Hematopoietic multipotent progenitor cell treated with erythropoietin and hydrocortisone succinate and interleukin-3 and kit ligand, for 8 days (in vitro differentiated cells): ENCODE measurements at regions not wholly inside any gene's neighbourhood (a gene's known extent, or its start where the extent isn't known, plus 50 kb on each side); places are given as distances from the start of the nearest gene placed in this dataset.
"Not testable (repeated sequence)": the region's sequence is repeated elsewhere in the genome, so short reads cannot be mapped to it uniquely, and the experiment has no call there.

Experiments used
- DNase-seq: peaks from one replicate; pipeline ENCODE4 v3.0.0-alpha.2; 2015

- DNase-seq, result no peak
Observed at GRCh38 chr3:162936706-162937105, 1440.1 kb downstream of the OTOL1 start.

- no peak for DNase-seq
Observed at GRCh38 chr3:162938083-162938482, 1441.5 kb downstream of the OTOL1 start.

DNA sequence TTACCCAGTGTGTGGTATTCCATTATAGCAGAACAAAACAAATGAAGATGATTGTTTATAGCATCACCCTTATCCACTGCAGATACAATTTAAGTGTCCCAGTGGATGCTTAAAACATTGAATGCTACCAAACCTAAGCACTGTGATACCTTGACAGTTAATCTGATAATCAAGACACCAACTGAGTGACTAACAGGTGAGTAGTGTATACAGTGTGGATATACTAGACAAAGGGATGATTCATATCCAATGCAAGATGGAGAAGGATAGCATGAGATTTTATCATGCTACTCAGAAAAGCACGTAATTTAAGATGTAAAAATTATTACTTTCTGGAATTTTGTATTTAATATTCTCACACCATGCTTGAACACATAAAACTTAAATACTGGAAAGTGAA is 1449.0 kb downstream of the OTOL1 start:
- DNase-seq, result no peak

DNA sequence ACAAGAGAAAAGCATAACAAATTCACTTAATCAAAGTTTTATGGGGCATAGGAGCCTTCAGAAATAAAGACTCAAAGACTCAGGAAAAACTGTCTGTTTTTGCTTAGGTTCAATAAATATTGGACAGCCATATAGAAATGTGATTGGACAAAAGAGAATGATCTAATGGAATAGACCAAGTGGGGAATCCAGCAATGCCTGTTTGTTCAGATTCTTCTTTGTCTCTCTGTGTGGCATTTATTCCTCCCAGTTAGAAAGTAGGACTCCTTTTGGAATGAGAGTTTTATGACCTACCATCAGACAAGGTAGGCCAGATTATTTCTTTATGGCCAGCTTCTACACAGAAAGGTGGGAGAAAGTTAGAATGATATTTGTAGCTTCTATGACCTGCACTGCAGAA is 1460.1 kb downstream of the OTOL1 start:
- no peak for DNase-seq

GRCh38 chr3:162960269-162960668 is 1463.7 kb downstream of the OTOL1 start:
- no peak for DNase-seq

GRCh38 chr3:162970292-162970691 is 1473.7 kb downstream of the OTOL1 start:
- DNase-seq, result no peak

- no peak for DNase-seq
Observed at GRCh38 chr3:162971715-162972114, 1475.1 kb downstream of the OTOL1 start.

GRCh38 chr3:162973428-162973917 is 1476.9 kb downstream of the OTOL1 start:
- no peak for DNase-seq

GRCh38 chr3:162978136-162978535 is 1481.5 kb downstream of the OTOL1 start:
- DNase-seq, result no peak

DNA sequence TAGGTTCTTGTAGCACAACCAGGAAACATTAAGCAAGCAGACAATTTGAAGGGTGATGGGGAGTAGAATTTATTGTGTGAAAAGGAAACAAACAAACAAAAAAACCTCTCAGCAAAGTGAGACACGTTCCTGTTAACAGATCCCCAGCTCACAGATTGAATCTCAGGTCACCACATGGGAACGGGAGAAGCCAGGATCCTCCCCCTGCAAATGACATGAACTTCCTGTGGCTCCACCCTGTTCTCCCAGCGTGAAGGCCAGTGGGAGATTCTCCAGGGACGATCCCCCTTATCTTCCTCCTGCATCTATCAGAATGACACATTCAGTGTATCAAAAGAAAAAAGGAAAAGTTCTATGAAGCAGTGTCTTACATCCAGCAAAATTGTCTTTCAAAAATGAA is 1488.1 kb downstream of the OTOL1 start:
- DNase-seq, result no peak

DNA sequence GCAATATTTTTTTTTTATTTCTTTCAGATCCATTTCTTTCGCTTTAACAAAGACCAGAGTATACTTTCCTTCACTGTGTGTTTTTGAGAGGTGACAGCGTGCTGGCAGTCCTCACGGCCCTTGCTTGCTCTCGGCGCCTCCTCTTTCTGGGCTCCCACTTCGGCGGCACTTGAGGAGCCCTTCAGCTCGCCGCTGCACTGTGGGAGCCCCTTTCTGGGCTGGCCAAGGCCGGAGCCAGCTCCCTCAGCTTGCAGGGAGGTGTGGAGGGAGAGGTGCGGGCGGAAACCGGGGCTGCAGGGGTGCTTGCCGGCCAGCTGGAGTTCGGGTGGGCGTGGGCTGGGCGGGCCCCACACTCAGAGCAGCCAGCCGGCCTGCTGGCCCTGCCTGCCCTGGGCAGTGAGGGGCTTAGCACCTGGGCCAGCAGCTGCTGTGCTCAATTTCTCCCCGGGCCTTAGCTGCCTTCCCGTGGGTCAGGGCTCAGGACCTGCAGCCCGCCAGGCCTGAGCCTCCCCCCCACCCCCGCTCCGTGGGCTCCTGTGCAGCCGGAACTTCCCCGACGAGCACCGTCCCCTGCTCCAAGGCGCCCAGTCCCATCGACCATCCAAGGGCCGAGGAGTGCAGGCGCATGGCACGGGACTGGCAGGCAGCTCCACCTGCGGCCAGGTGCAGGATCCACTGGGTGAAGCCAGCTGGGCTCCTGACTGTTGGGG is 1490.6 kb downstream of the OTOL1 start:
- not testable (repeated sequence) for DNase-seq

- no peak for DNase-seq
Observed at GRCh38 chr3:162992741-162993140, 1496.1 kb downstream of the OTOL1 start.

GRCh38 chr3:162994165-162994564 is 1497.6 kb downstream of the OTOL1 start:
- DNase-seq, result no peak

- DNase-seq, result no peak
Observed at GRCh38 chr3:162996368-162996767, 1499.8 kb downstream of the OTOL1 start.

DNA sequence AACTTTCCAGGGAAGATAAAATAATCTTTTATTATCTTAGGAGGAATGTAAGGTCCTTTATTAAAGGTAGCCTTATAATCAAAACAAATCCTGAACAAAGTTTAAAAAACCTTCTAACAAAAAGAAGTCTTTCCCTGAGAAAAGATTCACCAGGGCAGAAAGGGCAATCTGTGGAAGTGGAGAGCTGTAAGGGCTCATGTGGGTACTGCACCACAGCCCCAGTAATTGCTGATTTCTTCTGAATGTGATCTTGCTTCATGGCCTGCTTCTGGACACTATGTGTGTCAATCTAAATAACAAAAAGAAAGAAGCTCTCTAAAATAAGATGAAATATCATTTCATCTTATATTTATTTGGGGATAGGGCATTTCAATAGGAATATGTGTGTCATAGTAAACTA is 1501.6 kb downstream of the OTOL1 start:
- DNase-seq, result no peak

DNA sequence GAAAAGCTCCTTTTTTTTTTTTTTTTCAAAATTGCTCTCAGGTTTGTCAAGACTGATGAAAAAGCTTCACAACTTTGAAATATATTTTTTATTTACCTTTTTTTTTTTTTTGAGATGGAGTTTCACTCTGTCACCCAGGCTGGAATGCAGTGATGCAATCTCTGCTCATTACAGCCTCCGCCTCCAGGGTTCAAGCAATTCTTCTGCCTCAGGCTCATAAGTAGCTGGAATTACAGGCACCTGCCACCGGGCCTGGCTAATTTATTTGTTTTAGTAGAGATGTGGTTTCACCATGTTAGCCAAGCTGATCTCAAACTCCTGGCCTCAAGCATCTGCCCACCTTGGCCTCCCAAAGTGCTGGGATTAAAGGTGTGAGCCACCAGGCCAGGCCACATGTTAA is 1515.0 kb downstream of the OTOL1 start:
- DNase-seq, result no peak

DNA sequence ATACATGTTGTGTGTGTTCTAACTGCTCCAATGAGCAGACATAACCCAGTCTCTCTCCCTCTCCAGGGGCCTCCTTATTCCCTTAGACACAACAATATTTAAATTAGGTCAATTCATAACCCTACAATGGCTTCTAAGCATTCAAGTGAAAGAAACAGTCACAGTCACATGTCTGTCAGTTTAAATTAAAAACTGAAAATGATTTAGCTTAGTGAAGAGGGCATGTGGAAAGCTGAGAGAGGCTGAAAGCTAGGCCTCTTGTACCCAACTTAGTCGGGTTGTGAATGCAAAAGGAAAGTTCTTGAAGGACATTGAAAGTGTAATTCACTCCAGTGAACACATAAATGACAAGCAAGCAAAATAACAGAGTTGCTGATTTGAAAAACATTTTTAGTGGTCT is 1519.6 kb downstream of the OTOL1 start:
- no peak for DNase-seq

- no peak for DNase-seq
Observed at GRCh38 chr3:163018067-163018466, 1521.5 kb downstream of the OTOL1 start.

- no peak for DNase-seq
Observed at GRCh38 chr3:163018664-163019063, 1522.1 kb downstream of the OTOL1 start.

- DNase-seq, result no peak
Observed at GRCh38 chr3:163019260-163019659, 1522.7 kb downstream of the OTOL1 start.

DNA sequence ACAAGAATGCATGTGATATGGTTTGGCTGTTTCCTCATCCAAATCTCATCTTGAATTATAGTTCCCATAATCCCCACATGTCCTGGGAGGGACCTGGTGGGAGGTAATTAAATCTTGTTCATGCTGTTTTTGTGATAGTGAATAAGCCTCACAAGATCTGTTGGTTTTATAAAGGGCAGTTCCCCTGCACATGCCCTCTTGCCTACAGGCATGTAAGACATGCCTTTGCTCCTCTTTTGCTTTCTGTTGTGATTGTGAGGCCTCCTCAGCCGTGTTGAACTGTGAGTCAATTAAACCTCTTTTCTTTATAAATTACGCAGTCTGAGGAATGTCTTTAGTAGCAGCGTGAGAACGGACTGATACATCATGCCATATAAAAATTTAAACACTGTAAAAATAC is 1537.0 kb downstream of the OTOL1 start:
- no peak for DNase-seq

DNA sequence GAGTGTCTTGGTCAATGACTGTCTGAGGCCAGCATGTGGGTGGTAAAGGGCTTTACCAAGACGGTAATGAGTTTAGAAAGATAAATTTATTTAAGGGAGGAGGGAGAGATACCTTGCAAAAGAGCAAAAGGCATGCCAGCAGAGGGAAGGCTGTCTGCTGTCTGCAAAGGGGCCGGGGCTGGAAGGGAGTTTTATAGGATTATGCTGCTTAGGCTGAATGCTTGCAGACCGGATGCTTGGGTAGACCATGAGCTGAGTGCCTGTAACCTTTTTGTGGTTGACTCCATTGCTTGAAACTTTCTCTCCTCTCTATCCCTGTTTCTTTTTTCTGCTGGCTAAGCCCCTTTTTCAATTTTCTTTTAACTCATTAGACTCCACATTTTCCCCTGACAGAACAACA is 1543.0 kb downstream of the OTOL1 start:
- no peak for DNase-seq

- no peak for DNase-seq
Observed at GRCh38 chr3:163043074-163043473, 1546.5 kb downstream of the OTOL1 start.

DNA sequence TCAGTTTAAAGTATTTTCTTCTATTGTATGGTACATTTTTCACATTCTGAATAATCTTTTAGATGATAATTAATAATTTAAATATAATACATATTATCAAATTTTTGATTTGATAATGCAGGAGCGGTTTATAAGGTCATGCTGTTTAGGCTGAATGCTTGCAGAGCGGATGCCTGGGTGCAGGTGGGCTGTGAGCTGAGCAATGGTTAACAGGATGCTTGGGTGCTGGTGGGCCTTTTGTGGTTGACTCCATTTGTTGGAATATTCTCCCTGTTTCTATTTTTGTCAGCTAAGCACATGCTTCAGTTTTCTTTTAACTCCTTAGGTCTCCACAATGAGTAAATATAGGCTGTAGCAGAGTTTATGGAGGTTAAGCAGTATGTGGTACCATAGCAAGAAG is 1549.3 kb downstream of the OTOL1 start:
- no peak for DNase-seq

DNA sequence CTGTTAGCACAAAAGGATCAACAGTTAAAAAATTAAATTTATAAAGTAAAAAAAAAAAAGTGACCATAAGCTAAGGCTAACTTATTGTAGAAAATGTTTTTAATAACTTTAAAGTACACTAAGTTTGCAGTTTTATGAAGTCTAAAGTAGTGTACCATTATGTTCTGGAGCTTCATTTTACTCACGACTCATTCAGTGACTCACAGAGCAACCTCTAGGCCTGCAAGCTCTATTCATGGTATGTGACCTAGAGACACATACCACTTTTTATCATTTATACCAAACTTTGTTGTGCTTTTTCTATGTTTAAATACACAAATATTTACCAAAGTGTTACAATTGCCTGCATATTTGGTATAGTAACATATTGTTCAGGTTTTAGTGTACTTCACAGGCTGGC is 1552.3 kb downstream of the OTOL1 start:
- no peak for DNase-seq
